Fibroblast of villous mesenchyme (primary cell): ENCODE measurements at regions not wholly inside any gene's neighbourhood (a gene's known extent, or its start where the extent isn't known, plus 50 kb on each side); places are given as distances from the start of the nearest gene placed in this dataset.

Experiments
- DNase-seq: peaks from one replicate; pipeline ENCODE4 v3.0.0-alpha.2; 2010; ENCODE audit warnings: low read depth
- H3K4me3 ChIP-seq: 2 replicates; pipeline ENCODE4 v1.5.1; 2011; ENCODE audit warnings: low read depth, mild to moderate bottlenecking, low read length
- CTCF ChIP-seq: IDR thresholded peaks from 2 replicates; pipeline ENCODE4 v1.5.1; 2012; ENCODE audit warnings: low read depth, mild to moderate bottlenecking, low read length; ENCODE audit not compliant: insufficient read depth

- no peak for TF ChIP-seq CTCF
- no peak overlapping the region for H3K4me3 ChIP-seq
- peak; percentile 73 for DNase-seq
These were observed 252.0 kb upstream of the TPM1 start for GRCh38 chr15:62790546-62790945.

GRCh38 chr15:62791694-62792093, 250.9 kb upstream of the TPM1 start:
- H3K4me3 ChIP-seq = no peak overlapping the region
- no peak for DNase-seq
- no peak for TF ChIP-seq CTCF

GRCh38 chr15:62792986-62793751, 249.4 kb upstream of the TPM1 start:
- no peak overlapping the region for H3K4me3 ChIP-seq
- no peak for TF ChIP-seq CTCF
- DNase-seq = no peak

GRCh38 chr15:62793752-62794144, 248.8 kb upstream of the TPM1 start:
- DNase-seq = no peak
- H3K4me3 ChIP-seq = no peak overlapping the region
- TF ChIP-seq CTCF = no peak

- no peak for TF ChIP-seq CTCF
- no peak for DNase-seq
- H3K4me3 ChIP-seq = no peak overlapping the region
These were observed 247.4 kb upstream of the TPM1 start for GRCh38 chr15:62795171-62795570.

- DNase-seq = no peak
- no peak overlapping the region for H3K4me3 ChIP-seq
- TF ChIP-seq CTCF = no peak
These were observed 246.5 kb upstream of the TPM1 start for GRCh38 chr15:62795700-62796695.
